KOPT-K1 (cell line): ENCODE measurements at regions not wholly inside any gene's neighbourhood (a gene's known extent, or its start where the extent isn't known, plus 50 kb on each side); places are given as distances from the start of the nearest gene placed in this dataset.

Experiments used
- H3K27ac ChIP-seq: fragments of 200-600 bp; sonication (generic); 2 replicates; pipeline ENCODE4 v1.5.1; 2016; ENCODE audit warnings: antibody characterized with exemption, mild to moderate bottlenecking, low read depth, low read length; ENCODE audit not compliant: poor library complexity, severe bottlenecking
- H3K36me3 ChIP-seq: fragments of 200-600 bp; sonication (generic); 2 replicates; pipeline ENCODE4 v1.5.1; 2017; ENCODE audit warnings: antibody characterized with exemption, mild to moderate bottlenecking, low read length, moderate library complexity; ENCODE audit not compliant: insufficient read depth
- H3K9me3 ChIP-seq: fragments of 200-600 bp; sonication (generic); 2 replicates; pipeline ENCODE4 v1.5.1; 2017; ENCODE audit warnings: antibody characterized with exemption, low read length, mild to moderate bottlenecking; ENCODE audit not compliant: insufficient read depth, poor library complexity, severe bottlenecking

- Histone ChIP-seq H3K27ac (no peak overlapping the region), H3K36me3 (no peaks in the 10 kb centered on the region), H3K9me3 (no peaks in the 10 kb centered on the region)
These were observed 210.5 kb downstream of the BCAT1 start for GRCh38 chr12:24738441-24738840.

DNA sequence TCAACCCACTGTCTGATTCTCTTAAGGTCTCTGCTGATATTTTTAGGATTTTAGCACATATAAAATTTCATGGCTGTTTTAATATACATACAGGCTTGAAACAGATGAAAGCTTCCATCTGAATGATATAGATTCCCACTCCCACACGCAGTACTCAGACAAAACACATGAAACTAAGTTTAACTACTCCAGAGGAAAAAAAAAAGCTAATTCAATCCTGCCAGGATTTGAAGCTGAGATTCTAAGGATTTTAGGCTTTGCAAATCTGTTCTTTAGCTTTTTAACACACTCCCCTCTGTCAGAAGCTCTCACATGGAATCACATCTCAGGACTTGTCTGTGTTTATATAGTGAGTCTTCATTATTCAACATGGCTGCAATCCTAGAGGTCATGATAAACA, 217.3 kb downstream of the BCAT1 start:
- no peaks in the 10 kb centered on the region for H3K36me3 ChIP-seq
- H3K27ac ChIP-seq, result no peak overlapping the region
- no peaks in the 10 kb centered on the region for H3K9me3 ChIP-seq

- Histone ChIP-seq H3K27ac (no peak overlapping the region), H3K36me3 (no peaks in the 10 kb centered on the region), H3K9me3 (no peaks in the 10 kb centered on the region)
These were observed 218.4 kb downstream of the BCAT1 start for GRCh38 chr12:24730489-24730896.

GRCh38 chr12:24728826-24729225, 220.1 kb downstream of the BCAT1 start:
- Histone ChIP-seq H3K36me3 (no peaks in the 10 kb centered on the region), H3K9me3 (no peaks in the 10 kb centered on the region), H3K27ac (no peak overlapping the region)

- H3K36me3 ChIP-seq, result no peaks in the 10 kb centered on the region
- H3K9me3 ChIP-seq, result no peaks in the 10 kb centered on the region
These were observed 220.5 kb downstream of the BCAT1 start for GRCh38 chr12:24728366-24728765.

GRCh38 chr12:24725616-24726015, 223.3 kb downstream of the BCAT1 start:
- Histone ChIP-seq H3K36me3 (no peaks in the 10 kb centered on the region), H3K9me3 (no peaks in the 10 kb centered on the region), H3K27ac (no peak overlapping the region)

More at GRCh38 chr12:24728366-24728765, 220.5 kb downstream of the BCAT1 start:
- H3K27ac ChIP-seq, result no peak overlapping the region

DNA sequence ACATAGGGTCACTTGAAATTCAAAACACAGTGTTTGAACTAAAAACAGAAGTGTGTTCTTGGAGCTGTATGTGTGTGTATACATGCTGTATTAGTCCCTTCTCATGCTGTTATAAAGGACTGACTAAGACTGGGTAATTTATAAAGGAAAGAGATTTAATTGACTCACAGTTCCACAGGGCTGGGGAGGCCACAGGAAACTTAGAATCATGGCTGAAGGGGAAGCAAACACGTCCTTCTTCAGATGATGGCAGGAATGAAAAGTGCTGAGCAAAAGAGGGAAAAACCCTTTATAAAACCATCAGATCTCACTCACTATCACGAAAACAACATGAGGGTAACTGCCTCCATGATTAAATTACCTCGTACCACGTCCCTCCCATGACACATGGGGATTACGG, 224.1 kb downstream of the BCAT1 start:
- Histone ChIP-seq H3K9me3 (no peaks in the 10 kb centered on the region), H3K36me3 (no peaks in the 10 kb centered on the region), H3K27ac (no peak overlapping the region)

DNA sequence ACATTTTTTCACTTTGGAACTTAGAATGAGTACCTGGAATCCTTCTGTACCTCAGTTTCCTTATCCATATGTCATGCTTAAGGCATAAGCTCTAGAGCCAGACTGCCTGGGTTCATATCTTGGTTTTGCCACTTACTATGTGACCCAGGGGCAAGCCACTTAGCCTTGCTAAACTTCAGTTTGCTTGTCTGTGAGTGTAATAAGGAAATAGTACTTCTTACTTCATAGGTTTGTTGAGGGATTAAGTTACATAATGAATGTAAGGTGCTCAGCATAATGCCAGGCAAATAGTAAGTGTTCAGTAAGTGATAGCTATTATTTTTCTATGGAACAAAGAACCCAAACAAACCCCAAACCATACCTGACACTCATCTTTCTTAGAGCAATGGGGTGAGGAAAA, 225.1 kb downstream of the BCAT1 start:
- Histone ChIP-seq H3K27ac (no peak overlapping the region), H3K9me3 (no peaks in the 10 kb centered on the region), H3K36me3 (no peaks in the 10 kb centered on the region)

DNA sequence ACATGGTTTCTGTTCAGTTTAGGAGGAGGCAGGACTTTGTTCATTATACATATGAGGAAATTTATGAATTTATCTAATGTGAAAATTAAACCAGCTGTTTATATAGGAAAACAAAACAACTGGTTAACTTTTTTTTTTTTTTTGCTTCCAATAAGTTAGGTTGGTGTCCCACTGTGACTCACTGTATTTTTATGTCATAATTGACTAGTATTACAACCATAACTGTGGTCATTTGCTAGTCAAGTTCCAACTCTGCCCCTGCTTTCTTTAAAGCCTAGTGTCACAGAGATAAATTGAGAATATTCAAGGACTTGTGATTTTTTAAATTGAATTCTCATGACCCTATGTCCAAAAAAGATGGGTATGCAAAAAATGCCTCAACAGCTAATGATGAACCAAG, 227.7 kb downstream of the BCAT1 start:
- no peaks in the 10 kb centered on the region for H3K9me3 ChIP-seq
- H3K36me3 ChIP-seq, result no peaks in the 10 kb centered on the region
- H3K27ac ChIP-seq, result no peak overlapping the region

DNA sequence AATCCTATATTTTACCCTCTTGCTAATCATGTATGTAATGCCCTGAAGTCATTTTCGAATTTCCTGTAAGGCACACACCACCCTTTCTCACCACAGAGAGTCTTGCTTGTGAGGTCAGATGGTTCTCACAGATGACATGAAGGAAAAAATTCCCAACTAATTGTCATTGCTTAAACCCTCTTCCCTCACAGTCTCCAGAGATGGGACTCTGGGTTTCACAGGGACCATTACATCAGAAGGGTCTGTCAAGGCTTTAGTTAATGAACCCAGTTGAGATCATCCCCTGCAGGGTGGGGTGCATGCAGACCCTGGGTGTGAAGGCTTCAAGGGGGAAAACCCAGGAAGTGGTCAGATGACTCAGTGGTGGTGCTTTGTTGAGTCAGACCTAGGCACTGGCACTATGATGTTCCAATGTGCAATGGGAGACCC, 229.6 kb downstream of the BCAT1 start:
- Histone ChIP-seq H3K27ac (no peak overlapping the region), H3K9me3 (no peaks in the 10 kb centered on the region), H3K36me3 (no peaks in the 10 kb centered on the region)

DNA sequence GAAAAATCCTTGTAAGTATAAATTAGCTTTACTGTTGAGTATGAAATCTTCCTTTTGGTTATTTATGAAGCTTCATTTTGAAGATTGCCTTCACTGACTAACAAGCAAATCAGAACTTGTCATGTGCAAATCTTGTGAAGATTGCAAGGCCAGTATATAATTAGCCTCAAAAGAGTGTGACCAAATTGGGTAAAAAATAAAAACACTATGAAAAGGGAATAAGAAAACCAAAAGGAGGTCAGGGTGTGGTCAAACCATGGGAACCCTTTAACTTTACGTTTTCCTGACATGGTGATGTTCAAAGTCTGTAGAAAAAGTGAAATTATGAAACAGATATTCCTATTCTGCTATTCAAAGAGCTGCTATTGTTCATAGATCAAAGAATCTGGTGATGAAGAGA, 230.3 kb downstream of the BCAT1 start:
- no peak overlapping the region for H3K27ac ChIP-seq

DNA sequence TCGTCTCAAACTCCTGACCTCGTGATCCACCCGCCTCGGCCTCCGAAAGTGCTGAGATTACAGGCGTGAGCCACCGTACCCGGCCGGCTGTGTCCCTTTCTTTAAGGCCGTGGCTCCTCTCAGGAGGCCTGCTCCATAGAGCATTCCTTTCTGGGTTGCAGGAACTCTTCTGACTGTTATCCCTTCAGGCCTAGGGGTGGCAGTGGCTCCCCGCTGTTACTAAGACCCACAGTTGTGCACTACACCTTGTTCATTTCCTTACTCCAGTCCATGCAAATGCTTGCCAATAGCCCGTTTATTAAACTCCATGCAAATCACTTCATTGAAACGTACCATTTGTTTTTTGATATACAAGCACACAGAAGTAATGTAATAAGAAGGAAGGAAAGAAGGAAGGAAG, 234.7 kb downstream of the BCAT1 start:
- Histone ChIP-seq H3K27ac (no peak overlapping the region), H3K9me3 (no peaks in the 10 kb centered on the region), H3K36me3 (no peaks in the 10 kb centered on the region)

More for the DNA sequence above, 230.3 kb downstream of the BCAT1 start:
- H3K9me3 ChIP-seq, result no peaks in the 10 kb centered on the region
- no peaks in the 10 kb centered on the region for H3K36me3 ChIP-seq

DNA sequence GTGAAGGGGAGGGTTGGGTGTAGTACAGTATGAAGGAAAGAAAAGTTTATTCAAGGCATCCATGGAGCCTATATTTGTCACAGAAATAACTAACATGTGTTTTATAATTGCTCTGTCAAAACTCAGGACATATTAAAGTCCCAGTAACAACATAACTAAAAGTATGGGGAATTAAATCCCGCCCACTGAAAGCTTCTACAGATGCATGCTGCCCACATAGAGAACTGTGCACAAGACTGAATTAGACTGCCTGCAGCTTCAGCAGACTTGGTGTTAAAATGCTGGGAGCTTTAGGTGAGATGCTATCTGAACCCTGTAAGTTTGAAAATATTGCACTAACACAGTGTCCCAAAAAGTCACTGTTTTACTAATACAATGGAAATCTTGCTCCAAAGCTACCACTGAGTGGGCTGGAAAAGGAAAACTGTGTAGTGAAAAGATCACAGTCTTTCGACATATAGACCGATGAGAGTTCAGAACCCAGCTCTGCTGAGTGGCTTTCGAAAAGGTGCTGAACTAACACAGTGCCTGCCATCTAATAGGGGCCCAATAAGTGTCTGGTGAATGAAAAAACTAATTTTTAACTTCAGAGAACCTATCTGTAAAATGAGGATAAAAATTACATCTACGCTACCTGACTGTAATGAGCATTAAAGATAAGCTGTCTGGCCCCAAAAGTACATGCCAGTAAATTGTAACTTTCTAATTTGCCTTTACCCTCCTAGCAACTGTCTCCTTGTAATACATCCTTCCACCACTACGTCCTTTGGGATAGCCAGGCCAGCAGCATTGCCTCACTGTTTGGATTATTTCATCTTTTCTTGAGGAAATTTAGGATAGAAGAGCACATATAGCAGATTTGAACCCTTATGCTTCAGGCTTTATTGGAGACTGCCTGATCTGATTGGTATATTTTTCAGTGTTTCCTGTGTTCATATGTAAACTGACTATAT, 237.6 kb downstream of the BCAT1 start:
- H3K9me3 ChIP-seq, result no peaks in the 10 kb centered on the region
- H3K36me3 ChIP-seq, result no peaks in the 10 kb centered on the region
- H3K27ac ChIP-seq, result no peak overlapping the region

DNA sequence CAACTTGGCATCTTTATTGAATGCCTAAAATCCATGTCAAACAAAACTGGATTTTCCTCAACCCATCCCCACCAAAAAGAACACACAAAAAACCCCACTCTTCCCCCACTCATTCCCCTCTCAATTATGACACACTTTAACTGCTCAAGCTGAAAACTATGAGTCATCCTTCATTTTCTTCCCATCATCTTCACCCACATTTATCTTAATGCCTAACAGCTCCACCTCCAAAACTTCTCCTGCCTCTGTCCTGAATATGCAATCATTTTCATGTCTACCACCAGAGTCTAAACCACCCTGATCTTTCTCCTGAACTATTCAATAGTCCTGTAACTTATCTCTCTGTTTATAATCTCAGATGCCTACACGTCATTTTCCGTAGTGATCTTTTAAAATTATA, 239.7 kb downstream of the BCAT1 start:
- Histone ChIP-seq H3K9me3 (no peaks in the 10 kb centered on the region), H3K27ac (no peak overlapping the region), H3K36me3 (no peaks in the 10 kb centered on the region)

DNA sequence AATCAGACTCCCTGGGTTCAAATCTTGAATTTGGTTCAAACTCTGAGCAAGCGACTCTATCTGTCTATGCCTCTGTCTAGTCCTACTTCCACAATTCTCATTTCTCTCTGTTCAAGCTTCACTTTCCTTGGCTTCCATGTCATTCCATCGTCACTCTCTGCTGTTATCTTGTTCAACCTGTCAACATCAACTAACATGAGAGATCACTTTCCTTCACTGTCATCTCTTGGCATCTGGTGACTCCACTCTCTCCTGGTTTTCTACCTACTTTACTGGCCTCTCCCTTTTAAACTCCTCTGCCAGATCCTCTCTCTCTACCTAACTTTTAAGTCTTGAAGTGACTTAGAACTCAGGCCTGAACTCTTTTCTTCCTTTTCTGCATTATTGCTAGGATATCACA, 240.2 kb downstream of the BCAT1 start:
- Histone ChIP-seq H3K36me3 (no peaks in the 10 kb centered on the region), H3K9me3 (no peaks in the 10 kb centered on the region), H3K27ac (no peak overlapping the region)

GRCh38 chr12:24708043-24708442, 240.9 kb downstream of the BCAT1 start:
- Histone ChIP-seq H3K27ac (no peak overlapping the region), H3K9me3 (no peaks in the 10 kb centered on the region), H3K36me3 (no peaks in the 10 kb centered on the region)
